Natural killer cell (primary cell): ENCODE measurements at regions not wholly inside any gene's neighbourhood (a gene's known extent, or its start where the extent isn't known, plus 50 kb on each side); places are given as distances from the start of the nearest gene placed in this dataset.

Experiments
- ATAC-seq, 3 donors: fragments of 150-1000 bp in 2 of 3; fragments of 200-7000 bp in 1 of 3; cut with Tn5 transposase; 1 replicate in 1 of 3; 2 replicates in 2 of 3; pipeline ENCODE4 v1.10.0; 2021; ENCODE audit warnings: mild to moderate bottlenecking in 2 of 3, moderate library complexity in 2 of 3
- DNase-seq, 2 donors: peaks; one replicate each; pipeline versions ENCODE4 v3.0.0 to v3.0.0-alpha.2; 2013 to 2021; ENCODE audit warnings: mixed read lengths in 1 of 2
- H3K27ac ChIP-seq: one replicate; pipeline ENCODE4 v1.5.1; 2013; ENCODE audit warnings: mild to moderate bottlenecking, low read length
- H3K27me3 ChIP-seq: one replicate; pipeline ENCODE4 v1.6.1; 2013; ENCODE audit warnings: low read length; ENCODE audit not compliant: control insufficient read depth, insufficient read depth
- H3K36me3 ChIP-seq: one replicate; pipeline ENCODE4 v1.6.1; 2013; ENCODE audit warnings: low read length; ENCODE audit not compliant: control insufficient read depth, insufficient read depth
- H3K4me1 ChIP-seq: one replicate; pipeline ENCODE4 v1.6.1; 2013; ENCODE audit warnings: low read length; ENCODE audit not compliant: control insufficient read depth, insufficient read depth
- H3K4me3 ChIP-seq: one replicate; pipeline ENCODE4 v1.5.1; 2013; ENCODE audit warnings: low read length
- H3K9me3 ChIP-seq: one replicate; pipeline ENCODE4 v1.6.1; 2013; ENCODE audit warnings: low read length; ENCODE audit not compliant: control insufficient read depth, insufficient read depth
- H3K27ac Mint-ChIP-seq, 2 donors: one replicate each; pipeline ENCODE4 v1.8.0; 2022; ENCODE audit warnings: mild to moderate bottlenecking in 2 of 2, mixed read lengths in 2 of 2, moderate library complexity in 1 of 2
- H3K27me3 Mint-ChIP-seq, 2 donors: one replicate each; pipeline ENCODE4 v1.8.0; 2022; ENCODE audit warnings: low read depth in 2 of 2, mixed read lengths in 2 of 2
- H3K36me3 Mint-ChIP-seq: one replicate; pipeline ENCODE4 v1.8.0; 2022; ENCODE audit warnings: mixed read lengths
- H3K4me1 Mint-ChIP-seq, 2 donors: one replicate each; pipeline ENCODE4 v1.8.0; 2022; ENCODE audit warnings: mixed read lengths in 2 of 2
- H3K4me3 Mint-ChIP-seq: one replicate; pipeline ENCODE4 v1.8.0; 2022; ENCODE audit warnings: mild to moderate bottlenecking, moderate library complexity, mixed read lengths
- H3K9me3 Mint-ChIP-seq, 2 donors: one replicate each; pipeline ENCODE4 v1.8.0; 2022; ENCODE audit warnings: mixed read lengths in 2 of 2
- WGBS: methylation state at CpG from one replicate; pipeline ENCODE4 v1.1.7; 2013; ENCODE audit warnings: missing lambda C conversion rate; ENCODE audit not compliant: insufficient coverage; 5-methylcytosine and 5-hydroxymethylcytosine counted together
- intact Hi-C: fragments of 100-400 bp; cut with micrococcal nuclease; formaldehyde crosslinking; loops from one replicate; pipeline ENCODE4 v1.14.2; 2022
- TF ChIP-seq, protein P1 (sequence below): fragments of 200-600 bp; IDR thresholded peaks from one replicate; pipeline ENCODE4 v1.8.0; 2022; ENCODE audit warnings: antibody characterized with exemption

DNA sequence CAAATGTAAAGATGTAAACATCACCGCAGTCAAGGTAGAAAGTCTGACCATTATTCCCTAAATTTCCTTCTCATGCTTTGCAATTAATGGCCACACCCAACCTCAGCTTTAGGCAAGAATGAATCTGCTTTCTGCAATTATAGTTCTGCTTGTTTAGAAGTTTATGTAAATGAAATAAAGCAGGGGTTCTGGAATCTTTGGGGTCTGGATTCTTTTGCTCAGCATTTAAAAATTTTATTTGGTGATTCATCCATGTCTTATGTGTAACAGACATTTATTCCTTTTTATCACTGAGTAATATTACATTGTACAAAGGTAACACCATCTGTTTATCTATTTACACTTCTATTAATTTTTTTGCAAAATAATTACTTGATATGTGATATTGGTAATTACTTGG is 613.6 kb downstream of the UTRN start:
- Mint-ChIP-seq H3K4me1 (peaks cover 0 to 16% of the 10 kb centered on the region in 2 donors), H3K4me3 (no peak overlapping the region), H3K27ac (no peak overlapping the region), H3K9me3 (peaks cover 6% of the 10 kb centered on the region in 2 donors), H3K27me3 (peaks cover 2 to 26% of the 10 kb centered on the region in 2 donors), H3K36me3 (peaks cover 16% of the 10 kb centered on the region)
- Histone ChIP-seq H3K4me1 (no peaks in the 10 kb centered on the region), H3K36me3 (no peaks in the 10 kb centered on the region), H3K27ac (no peak overlapping the region), H3K4me3 (no peak overlapping the region), H3K9me3 (no peaks in the 10 kb centered on the region), H3K27me3 (peaks cover 2% of the 10 kb centered on the region)
- 100% methylated on average over 1 of the region's 1 CpG for WGBS
- intact Hi-C loops, result no loop called here
- ATAC-seq, result no peak
- DNase-seq, result no peak
- TF ChIP-seq, protein P1, sequence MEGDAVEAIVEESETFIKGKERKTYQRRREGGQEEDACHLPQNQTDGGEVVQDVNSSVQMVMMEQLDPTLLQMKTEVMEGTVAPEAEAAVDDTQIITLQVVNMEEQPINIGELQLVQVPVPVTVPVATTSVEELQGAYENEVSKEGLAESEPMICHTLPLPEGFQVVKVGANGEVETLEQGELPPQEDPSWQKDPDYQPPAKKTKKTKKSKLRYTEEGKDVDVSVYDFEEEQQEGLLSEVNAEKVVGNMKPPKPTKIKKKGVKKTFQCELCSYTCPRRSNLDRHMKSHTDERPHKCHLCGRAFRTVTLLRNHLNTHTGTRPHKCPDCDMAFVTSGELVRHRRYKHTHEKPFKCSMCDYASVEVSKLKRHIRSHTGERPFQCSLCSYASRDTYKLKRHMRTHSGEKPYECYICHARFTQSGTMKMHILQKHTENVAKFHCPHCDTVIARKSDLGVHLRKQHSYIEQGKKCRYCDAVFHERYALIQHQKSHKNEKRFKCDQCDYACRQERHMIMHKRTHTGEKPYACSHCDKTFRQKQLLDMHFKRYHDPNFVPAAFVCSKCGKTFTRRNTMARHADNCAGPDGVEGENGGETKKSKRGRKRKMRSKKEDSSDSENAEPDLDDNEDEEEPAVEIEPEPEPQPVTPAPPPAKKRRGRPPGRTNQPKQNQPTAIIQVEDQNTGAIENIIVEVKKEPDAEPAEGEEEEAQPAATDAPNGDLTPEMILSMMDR, result no peak

GRCh38 chr6:144899161-144899560 is 614.0 kb downstream of the UTRN start:
- H3K27ac Mint-ChIP-seq, result no peak overlapping the region
- H3K4me3 Mint-ChIP-seq, result no peak overlapping the region
- DNase-seq (no peak), ATAC-seq (no peak)
- H3K36me3 Mint-ChIP-seq, result peaks cover 16% of the 10 kb centered on the region
- Histone ChIP-seq H3K36me3 (no peaks in the 10 kb centered on the region), H3K9me3 (no peaks in the 10 kb centered on the region), H3K27ac (no peak overlapping the region), H3K27me3 (peaks cover 2% of the 10 kb centered on the region), H3K4me1 (no peaks in the 10 kb centered on the region), H3K4me3 (no peak overlapping the region)
- intact Hi-C loops, result no loop called here
- peaks cover 2 to 26% of the 10 kb centered on the region in 2 donors for H3K27me3 Mint-ChIP-seq
- H3K9me3 Mint-ChIP-seq, result peaks cover 6% of the 10 kb centered on the region in 2 donors
- TF ChIP-seq, protein P1, result no peak
- H3K4me1 Mint-ChIP-seq, result peaks cover 0 to 16% of the 10 kb centered on the region in 2 donors
- WGBS, result no CpG with 5 or more reads among the region's 1 CpG

- Histone ChIP-seq H3K4me1 (no peaks in the 10 kb centered on the region), H3K27ac (no peak overlapping the region), H3K9me3 (no peaks in the 10 kb centered on the region), H3K36me3 (no peaks in the 10 kb centered on the region), H3K4me3 (no peak overlapping the region), H3K27me3 (peaks cover 2% of the 10 kb centered on the region)
- DNase-seq (no peak), ATAC-seq (no peak)
- H3K4me1 Mint-ChIP-seq, result peaks cover 0 to 16% of the 10 kb centered on the region in 2 donors
- no CpG with 5 or more reads among the region's 1 CpG for WGBS
- peaks cover 2 to 18% of the 10 kb centered on the region in 2 donors for H3K27me3 Mint-ChIP-seq
- no peak overlapping the region for H3K4me3 Mint-ChIP-seq
- peaks cover 6% of the 10 kb centered on the region in 2 donors for H3K9me3 Mint-ChIP-seq
- intact Hi-C loops, result no loop called here
- peaks cover 16% of the 10 kb centered on the region for H3K36me3 Mint-ChIP-seq
- TF ChIP-seq, protein P1, result no peak
- no peak overlapping the region for H3K27ac Mint-ChIP-seq
Measured at GRCh38 chr6:144901412-144901811, 616.3 kb downstream of the UTRN start.

GRCh38 chr6:144908004-144908403 is 622.9 kb downstream of the UTRN start:
- 100% methylated on average over 1 of the region's 1 CpG for WGBS
- no peak for DNase-seq
- no peak for ATAC-seq
- Histone ChIP-seq H3K4me1 (peaks cover 2% of the 10 kb centered on the region), H3K27ac (no peak overlapping the region), H3K36me3 (no peaks in the 10 kb centered on the region), H3K27me3 (no peaks in the 10 kb centered on the region), H3K9me3 (no peaks in the 10 kb centered on the region), H3K4me3 (no peak overlapping the region)
- intact Hi-C loops, result no loop called here
- Mint-ChIP-seq H3K4me1 (peaks cover 6 to 7% of the 10 kb centered on the region in 2 donors), H3K4me3 (no peak overlapping the region), H3K27ac (no peak overlapping the region), H3K9me3 (peaks cover 1 to 2% of the 10 kb centered on the region in 2 donors), H3K27me3 (peaks cover 12 to 19% of the 10 kb centered on the region in 2 donors), H3K36me3 (peaks cover 13% of the 10 kb centered on the region)
- TF ChIP-seq, protein P1, result no peak
